ENCODE measurements at regions not wholly inside any gene's neighbourhood (a gene's known extent, or its start where the extent isn't known, plus 50 kb on each side); places are given as distances from the start of the nearest gene placed in this dataset.

GRCh38 chr15:85886309-85886811 is 91.6 kb upstream of the KLHL25 start:
- DNase-seq (ENCODE audit: low spot score): no peak
- in situ Hi-C loops (cut with MboI; ENCODE audit: low sequenced_read_pairs, unreplicated experiment): no loop called here
- TF ChIP-seq, protein P1, sequence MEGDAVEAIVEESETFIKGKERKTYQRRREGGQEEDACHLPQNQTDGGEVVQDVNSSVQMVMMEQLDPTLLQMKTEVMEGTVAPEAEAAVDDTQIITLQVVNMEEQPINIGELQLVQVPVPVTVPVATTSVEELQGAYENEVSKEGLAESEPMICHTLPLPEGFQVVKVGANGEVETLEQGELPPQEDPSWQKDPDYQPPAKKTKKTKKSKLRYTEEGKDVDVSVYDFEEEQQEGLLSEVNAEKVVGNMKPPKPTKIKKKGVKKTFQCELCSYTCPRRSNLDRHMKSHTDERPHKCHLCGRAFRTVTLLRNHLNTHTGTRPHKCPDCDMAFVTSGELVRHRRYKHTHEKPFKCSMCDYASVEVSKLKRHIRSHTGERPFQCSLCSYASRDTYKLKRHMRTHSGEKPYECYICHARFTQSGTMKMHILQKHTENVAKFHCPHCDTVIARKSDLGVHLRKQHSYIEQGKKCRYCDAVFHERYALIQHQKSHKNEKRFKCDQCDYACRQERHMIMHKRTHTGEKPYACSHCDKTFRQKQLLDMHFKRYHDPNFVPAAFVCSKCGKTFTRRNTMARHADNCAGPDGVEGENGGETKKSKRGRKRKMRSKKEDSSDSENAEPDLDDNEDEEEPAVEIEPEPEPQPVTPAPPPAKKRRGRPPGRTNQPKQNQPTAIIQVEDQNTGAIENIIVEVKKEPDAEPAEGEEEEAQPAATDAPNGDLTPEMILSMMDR (IDR thresholded peaks at IDR 0.05; ENCODE audit: borderline replicate concordance, control extremely low read depth, extremely low read depth, insufficient read depth, missing control alignments): no peak

DNA sequence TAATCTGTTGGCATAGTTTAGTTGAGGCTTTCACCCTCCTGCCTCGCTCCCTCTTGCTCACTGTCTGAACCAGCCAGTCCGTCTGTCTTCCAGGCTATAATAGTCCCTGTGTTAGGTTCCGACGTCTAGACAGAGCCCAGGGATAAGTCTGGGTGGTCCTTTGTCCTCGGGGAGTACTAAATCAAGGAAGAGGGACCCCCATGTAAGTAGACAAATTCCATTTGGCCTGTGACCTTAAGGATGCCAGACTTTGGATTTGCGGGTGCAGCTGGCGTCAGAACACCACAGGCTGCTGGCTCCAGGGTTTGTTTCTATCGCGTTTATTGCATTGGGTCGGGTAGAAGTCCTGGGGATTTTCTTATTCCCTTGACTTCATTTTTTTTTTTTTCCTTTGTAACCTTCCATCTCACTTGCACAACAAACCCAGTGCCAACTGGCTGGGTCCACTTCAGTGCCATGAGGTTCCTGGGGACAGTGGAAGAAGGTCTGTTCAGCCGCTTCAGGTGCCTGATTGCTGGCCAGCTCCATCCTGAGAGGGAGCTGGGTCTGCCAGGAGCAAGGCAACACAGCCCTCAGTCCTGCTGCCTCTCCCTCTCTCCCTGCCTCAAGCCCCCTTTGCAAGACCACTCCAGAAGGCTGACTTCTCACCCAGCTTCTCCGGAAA is 95.4 kb upstream of the KLHL25 start:
- TF ChIP-seq, protein P1 (IDR thresholded peaks at IDR 0.05; ENCODE audit: borderline replicate concordance, control extremely low read depth, extremely low read depth, insufficient read depth, missing control alignments): no peak
- in situ Hi-C loops (cut with MboI; ENCODE audit: low sequenced_read_pairs, unreplicated experiment): no loop called here

GRCh38 chr15:85890620-85890980 is 95.9 kb upstream of the KLHL25 start:
- TF ChIP-seq, protein P1 (IDR thresholded peaks at IDR 0.05; ENCODE audit: borderline replicate concordance, control extremely low read depth, extremely low read depth, insufficient read depth, missing control alignments): no peak
- DNase-seq (ENCODE audit: low spot score): no peak
- in situ Hi-C loops (cut with MboI; ENCODE audit: low sequenced_read_pairs, unreplicated experiment): no loop called here

More for the DNA sequence above, 95.4 kb upstream of the KLHL25 start:
- DNase-seq (ENCODE audit: low spot score): no peak

GRCh38 chr15:85891470-85891869 is 96.7 kb upstream of the KLHL25 start:
- in situ Hi-C loops (cut with MboI; ENCODE audit: low sequenced_read_pairs, unreplicated experiment): no loop called here
- TF ChIP-seq, protein P1 (IDR thresholded peaks at IDR 0.05; ENCODE audit: borderline replicate concordance, control extremely low read depth, extremely low read depth, insufficient read depth, missing control alignments): no peak
- no peak for DNase-seq (ENCODE audit: low spot score)

GRCh38 chr15:85892232-85892631 is 97.5 kb upstream of the KLHL25 start:
- TF ChIP-seq, protein P1 (IDR thresholded peaks at IDR 0.05; ENCODE audit: borderline replicate concordance, control extremely low read depth, extremely low read depth, insufficient read depth, missing control alignments): no peak
- no peak for DNase-seq (ENCODE audit: low spot score)
- in situ Hi-C loops (cut with MboI; ENCODE audit: low sequenced_read_pairs, unreplicated experiment): no loop called here

DNA sequence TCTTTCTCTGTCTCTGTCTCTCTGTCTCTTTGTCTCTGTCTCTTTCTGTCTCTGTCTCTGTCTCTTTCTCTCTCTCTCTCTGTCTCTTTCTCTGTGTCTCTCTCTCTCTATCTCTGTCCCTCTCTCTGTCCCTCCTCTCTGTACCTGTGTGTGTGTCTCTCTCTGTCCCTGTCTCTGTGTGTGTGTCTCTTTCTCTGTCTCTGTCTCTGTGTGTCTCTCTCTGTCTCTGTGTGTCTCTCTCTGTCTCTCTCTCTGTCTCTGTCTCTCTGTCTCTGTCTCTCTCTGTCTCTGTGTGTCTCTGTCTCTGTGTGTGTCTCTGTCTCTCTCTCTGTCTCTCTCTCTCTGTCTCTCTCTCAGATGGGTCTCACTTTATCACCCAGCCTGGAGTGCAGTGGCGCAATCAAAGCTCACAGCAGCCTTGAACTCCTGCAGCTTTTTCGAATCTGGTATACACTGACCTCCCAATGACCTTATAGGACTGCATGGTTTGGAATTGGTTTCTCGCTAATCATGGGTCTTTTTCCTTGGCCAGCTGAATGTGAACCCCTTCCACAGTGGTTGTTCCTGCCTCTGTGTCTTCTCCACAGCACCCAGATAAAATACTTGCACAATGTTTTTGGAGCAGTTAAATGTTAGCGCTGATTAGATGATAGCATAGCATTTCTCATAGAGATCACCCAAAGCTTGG is 102.6 kb upstream of the KLHL25 start:
- TF ChIP-seq, protein P1 (IDR thresholded peaks at IDR 0.05; ENCODE audit: borderline replicate concordance, control extremely low read depth, extremely low read depth, insufficient read depth, missing control alignments): no peak
- no peak for DNase-seq (ENCODE audit: low spot score)
- in situ Hi-C loops (cut with MboI; ENCODE audit: low sequenced_read_pairs, unreplicated experiment): no loop called here

Measured in GM13976 (cell line).